OCI-LY1 (cell line): ENCODE measurements at regions not wholly inside any gene's neighbourhood (a gene's known extent, or its start where the extent isn't known, plus 50 kb on each side); places are given as distances from the start of the nearest gene placed in this dataset.

Experiments used
- H2AFZ ChIP-seq: fragments of 200-600 bp; sonication (generic), shearing (Covaris generic); 2 replicates; pipeline ENCODE4 v1.6.0; 2014; ENCODE audit warnings: antibody characterized with exemption, mild to moderate bottlenecking, low read length
- H3F3A ChIP-seq: fragments of 200-600 bp; sonication (generic), shearing (Covaris generic); 2 replicates; pipeline ENCODE4 v1.6.0; 2014; ENCODE audit warnings: mild to moderate bottlenecking, antibody characterized with exemption, low read length, moderate library complexity; ENCODE audit not compliant: insufficient read depth
- H3K27ac ChIP-seq: fragments of 200-600 bp; sonication (generic); 2 replicates; pipeline ENCODE4 v1.5.1; 2014; ENCODE audit warnings: low read length, mixed run types, mild to moderate bottlenecking, low read depth; ENCODE audit not compliant: poor library complexity, severe bottlenecking
- H3K27me3 ChIP-seq: fragments of 200-600 bp; sonication (generic); 2 replicates; pipeline ENCODE4 v1.6.0; 2014; ENCODE audit warnings: antibody characterized with exemption, mild to moderate bottlenecking, low read length, moderate library complexity; ENCODE audit not compliant: insufficient read depth
- H3K36me3 ChIP-seq: fragments of 200-600 bp; sonication (generic); 2 replicates; pipeline ENCODE4 v1.6.1; 2014; ENCODE audit warnings: mild to moderate bottlenecking, antibody characterized with exemption, low read length, moderate library complexity, mixed read lengths; ENCODE audit not compliant: insufficient read depth
- H3K4me1 ChIP-seq: fragments of 200-600 bp; sonication (generic); 2 replicates; pipeline ENCODE4 v1.5.1; 2014; ENCODE audit warnings: mild to moderate bottlenecking, low read length, moderate library complexity; ENCODE audit not compliant: insufficient read depth, severe bottlenecking
- H3K4me2 ChIP-seq: fragments of 200-600 bp; sonication (generic), shearing (Covaris generic); 2 replicates; pipeline ENCODE4 v1.6.1; 2014; ENCODE audit warnings: low read length
- H3K4me3 ChIP-seq: fragments of 200-600 bp; sonication (generic); 2 replicates; pipeline ENCODE4 v1.5.1; 2014; ENCODE audit warnings: low read length, low read depth, mild to moderate bottlenecking, mixed read lengths; ENCODE audit not compliant: poor library complexity, severe bottlenecking
- H3K79me2 ChIP-seq: fragments of 200-600 bp; shearing (Covaris generic); 2 replicates; pipeline ENCODE4 v1.6.1; 2016; ENCODE audit warnings: mixed run types, low read length, mixed read lengths; ENCODE audit not compliant: insufficient read depth
- H3K9ac ChIP-seq: fragments of 200-600 bp; sonication (generic), shearing (Covaris generic); 2 replicates; pipeline ENCODE4 v1.6.1; 2014; ENCODE audit warnings: mild to moderate bottlenecking, low read length, mixed read lengths
- H3K9me2 ChIP-seq: fragments of 200-600 bp; sonication (generic), shearing (Covaris generic); 2 replicates; pipeline ENCODE4 v1.6.1; 2014; ENCODE audit warnings: low read depth, mild to moderate bottlenecking, low read length, mixed read lengths
- H3K9me3 ChIP-seq: fragments of 200-600 bp; shearing (Covaris generic); 2 replicates; pipeline ENCODE4 v1.6.1; 2014; ENCODE audit warnings: low read length, mixed read lengths
- H4K20me1 ChIP-seq: fragments of 200-600 bp; sonication (generic), shearing (Covaris generic); 2 replicates; pipeline ENCODE4 v1.6.0; 2016; ENCODE audit warnings: mild to moderate bottlenecking, low read length; ENCODE audit not compliant: insufficient read depth
- CTCF ChIP-seq: fragments of 200-600 bp; sonication (generic), shearing (Covaris generic); IDR thresholded peaks from 2 replicates; pipeline ENCODE4 v1.5.1; 2017; ENCODE audit warnings: mild to moderate bottlenecking, antibody characterized with exemption, low read length, moderate library complexity, mixed read lengths
- EZH2 ChIP-seq: fragments of 200-600 bp; sonication (generic), shearing (Covaris generic); IDR thresholded peaks from 2 replicates; pipeline ENCODE4 v1.8.0; 2017; ENCODE audit warnings: borderline replicate concordance, mixed run types, mild to moderate bottlenecking, antibody characterized with exemption, low read length, moderate library complexity, mixed read lengths

GRCh38 chr4:56745042-56745441, 63.9 kb upstream of the HOPX start:
- no peak overlapping the region for H3K4me2 ChIP-seq
- no peaks in the 10 kb centered on the region for H3K79me2 ChIP-seq
- H3K4me1 ChIP-seq: no peaks in the 10 kb centered on the region
- H2AFZ ChIP-seq: no peak overlapping the region
- no peaks in the 10 kb centered on the region for H3K36me3 ChIP-seq
- no peak overlapping the region for H3K4me3 ChIP-seq
- no peaks in the 10 kb centered on the region for H3K9me2 ChIP-seq
- no peak overlapping the region for H3K9ac ChIP-seq
- no peaks in the 10 kb centered on the region for H3K27me3 ChIP-seq
- no peaks in the 10 kb centered on the region for H3K9me3 ChIP-seq
- no peak overlapping the region for H3K27ac ChIP-seq
- no peaks in the 10 kb centered on the region for H3F3A ChIP-seq
- TF ChIP-seq EZH2: no peak
- no peak for TF ChIP-seq CTCF
- H4K20me1 ChIP-seq: no peaks in the 10 kb centered on the region

- no peak overlapping the region for H3K4me3 ChIP-seq
- no peaks in the 10 kb centered on the region for H3K9me3 ChIP-seq
- no peaks in the 10 kb centered on the region for H3K79me2 ChIP-seq
- no peaks in the 10 kb centered on the region for H3K9me2 ChIP-seq
- no peak overlapping the region for H3K27ac ChIP-seq
- no peak for TF ChIP-seq EZH2
- H3K27me3 ChIP-seq: no peaks in the 10 kb centered on the region
- no peak overlapping the region for H3K4me2 ChIP-seq
- H4K20me1 ChIP-seq: no peaks in the 10 kb centered on the region
- H3K36me3 ChIP-seq: no peaks in the 10 kb centered on the region
- no peak overlapping the region for H2AFZ ChIP-seq
- H3K9ac ChIP-seq: no peak overlapping the region
- H3F3A ChIP-seq: no peaks in the 10 kb centered on the region
- no peaks in the 10 kb centered on the region for H3K4me1 ChIP-seq
These were observed 62.9 kb upstream of the HOPX start for GRCh38 chr4:56744030-56744429.

- no peaks in the 10 kb centered on the region for H3K9me2 ChIP-seq
- H3K4me2 ChIP-seq: no peak overlapping the region
- H3K27me3 ChIP-seq: no peaks in the 10 kb centered on the region
- no peak overlapping the region for H3K27ac ChIP-seq
- no peaks in the 10 kb centered on the region for H4K20me1 ChIP-seq
- H3F3A ChIP-seq: no peaks in the 10 kb centered on the region
- TF ChIP-seq CTCF (no peak), EZH2 (no peak)
- H3K9ac ChIP-seq: no peak overlapping the region
- no peaks in the 10 kb centered on the region for H3K9me3 ChIP-seq
- H3K36me3 ChIP-seq: no peaks in the 10 kb centered on the region
- no peaks in the 10 kb centered on the region for H3K4me1 ChIP-seq
- no peak overlapping the region for H3K4me3 ChIP-seq
- H3K79me2 ChIP-seq: no peaks in the 10 kb centered on the region
- no peak overlapping the region for H2AFZ ChIP-seq
These were observed 62.5 kb upstream of the HOPX start for GRCh38 chr4:56743550-56743949.

GRCh38 chr4:56742080-56742871, 61.2 kb upstream of the HOPX start:
- no peaks in the 10 kb centered on the region for H3K9me2 ChIP-seq
- no peak overlapping the region for H3K27ac ChIP-seq
- no peaks in the 10 kb centered on the region for H3K27me3 ChIP-seq
- no peaks in the 10 kb centered on the region for H4K20me1 ChIP-seq
- H3K9me3 ChIP-seq: no peaks in the 10 kb centered on the region
- no peak for TF ChIP-seq CTCF
- H3K79me2 ChIP-seq: no peaks in the 10 kb centered on the region
- H3K4me3 ChIP-seq: no peak overlapping the region
- no peaks in the 10 kb centered on the region for H3F3A ChIP-seq
- H3K4me1 ChIP-seq: no peaks in the 10 kb centered on the region
- H3K4me2 ChIP-seq: no peak overlapping the region
- H2AFZ ChIP-seq: no peak overlapping the region
- H3K9ac ChIP-seq: no peak overlapping the region
- H3K36me3 ChIP-seq: no peaks in the 10 kb centered on the region
